Mesodermal cell (in vitro differentiated cells): ENCODE measurements at regions not wholly inside any gene's neighbourhood (a gene's known extent, or its start where the extent isn't known, plus 50 kb on each side); places are given as distances from the start of the nearest gene placed in this dataset.
A peak's percentile ranks its signal among the peaks of the same experiment; 100 is the strongest.

ENCODE experiments used
- H3K27ac ChIP-seq: 2 replicates; pipeline ENCODE4 v1.7.0; 2013; ENCODE audit warnings: mild to moderate bottlenecking, low read depth, low read length, moderate library complexity; ENCODE audit not compliant: severe bottlenecking
- H3K36me3 ChIP-seq: 2 replicates; pipeline ENCODE4 v1.7.1; 2013; ENCODE audit warnings: mild to moderate bottlenecking, low read length, moderate library complexity; ENCODE audit not compliant: control insufficient read depth, insufficient read depth
- H3K4me1 ChIP-seq: one replicate; pipeline ENCODE4 v1.7.1; 2013; ENCODE audit warnings: mild to moderate bottlenecking, low read length; ENCODE audit not compliant: insufficient read depth, control insufficient read depth, poor library complexity, severe bottlenecking
- H3K4me3 ChIP-seq: 2 replicates; pipeline ENCODE4 v1.7.0; 2013; ENCODE audit warnings: low read length, control low read depth, mild to moderate bottlenecking; ENCODE audit not compliant: insufficient read depth, poor library complexity, severe bottlenecking; ENCODE audit errors: extremely low read depth
- H3K9me3 ChIP-seq: 2 replicates; pipeline ENCODE4 v1.7.1; 2013; ENCODE audit warnings: mild to moderate bottlenecking, low read length, moderate library complexity; ENCODE audit not compliant: control insufficient read depth
- WGBS, 2 experiments: methylation state at CpG; one replicate each; pipeline ENCODE4 v1.1.5; 2013; ENCODE audit warnings: missing lambda C conversion rate in 2 of 2; ENCODE audit not compliant: insufficient coverage in 2 of 2; 5-methylcytosine and 5-hydroxymethylcytosine counted together

GRCh38 chr20:62546606-62547005 lies 70.8 kb upstream of the GATA5 start:
- H3K36me3 ChIP-seq: no peaks in the 10 kb centered on the region
- no peak overlapping the region for H3K27ac ChIP-seq
- 91% methylated on average over 10 to 11 of the region's 12 CpGs for WGBS, 2 experiments
- H3K4me1 ChIP-seq: peaks cover 8% of the 10 kb centered on the region
- H3K9me3 ChIP-seq: peaks cover 7% of the 10 kb centered on the region
- no peak overlapping the region for H3K4me3 ChIP-seq

GRCh38 chr20:62547364-62547763 lies 71.6 kb upstream of the GATA5 start:
- 93 to 95% methylated on average over 9 to 14 of the region's 14 CpGs for WGBS, 2 experiments
- H3K27ac ChIP-seq: no peak overlapping the region
- no peak overlapping the region for H3K4me3 ChIP-seq
- peaks cover 8% of the 10 kb centered on the region for H3K4me1 ChIP-seq
- no peaks in the 10 kb centered on the region for H3K36me3 ChIP-seq
- H3K9me3 ChIP-seq: peaks cover 7% of the 10 kb centered on the region

- Histone ChIP-seq H3K9me3 (peaks cover 7% of the 10 kb centered on the region), H3K36me3 (no peaks in the 10 kb centered on the region), H3K27ac (no peak overlapping the region), H3K4me3 (no peak overlapping the region), H3K4me1 (peaks cover 8% of the 10 kb centered on the region)
- WGBS, 2 experiments: 68 to 85% methylated on average over 3 to 4 of the region's 10 CpGs
These were observed 72.7 kb upstream of the GATA5 start for GRCh38 chr20:62548471-62548870.

- Histone ChIP-seq H3K36me3 (no peaks in the 10 kb centered on the region), H3K4me1 (peaks cover 8% of the 10 kb centered on the region), H3K4me3 (no peak overlapping the region), H3K9me3 (peaks cover 7% of the 10 kb centered on the region), H3K27ac (no peak overlapping the region)
- 93 to 94% methylated on average over 7 to 13 of the region's 13 CpGs for WGBS, 2 experiments
These were observed 73.2 kb upstream of the GATA5 start for GRCh38 chr20:62549029-62549428.

- Histone ChIP-seq H3K9me3 (peaks cover 3% of the 10 kb centered on the region), H3K36me3 (no peaks in the 10 kb centered on the region), H3K4me1 (peaks cover 8% of the 10 kb centered on the region), H3K4me3 (no peak overlapping the region), H3K27ac (no peak overlapping the region)
- WGBS, 2 experiments: 75 to 78% methylated on average over 18 to 21 of the region's 22 CpGs
These were observed 73.8 kb upstream of the GATA5 start for GRCh38 chr20:62549499-62550086.

GRCh38 chr20:62550087-62550632 lies 74.4 kb upstream of the GATA5 start:
- 43 to 46% methylated on average over 14 to 18 of the region's 32 CpGs for WGBS, 2 experiments
- no peak overlapping the region for H3K27ac ChIP-seq
- H3K4me1 ChIP-seq: peaks cover 8% of the 10 kb centered on the region

GRCh38 chr20:62551407-62552323 lies 75.9 kb upstream of the GATA5 start:
- H3K27ac ChIP-seq: no peak overlapping the region
- 33 to 37% methylated on average over 29 to 37 of the region's 47 CpGs for WGBS, 2 experiments
- H3K36me3 ChIP-seq: no peaks in the 10 kb centered on the region
- H3K9me3 ChIP-seq: no peaks in the 10 kb centered on the region
- peaks cover 8% of the 10 kb centered on the region for H3K4me1 ChIP-seq
- H3K4me3 ChIP-seq: peak overlapping the region; percentile 37

More at GRCh38 chr20:62550087-62550632, 74.4 kb upstream of the GATA5 start:
- Histone ChIP-seq H3K36me3 (no peaks in the 10 kb centered on the region), H3K9me3 (no peaks in the 10 kb centered on the region), H3K4me3 (peak overlapping the region; percentile 37)

GRCh38 chr20:62552613-62553012 lies 76.8 kb upstream of the GATA5 start:
- Histone ChIP-seq H3K9me3 (no peaks in the 10 kb centered on the region), H3K36me3 (no peaks in the 10 kb centered on the region), H3K27ac (no peak overlapping the region), H3K4me3 (no peak overlapping the region), H3K4me1 (peaks cover 8% of the 10 kb centered on the region)
- WGBS, 2 experiments: 74 to 82% methylated on average over 8 to 10 of the region's 14 CpGs

GRCh38 chr20:62553136-62553837 lies 77.5 kb upstream of the GATA5 start:
- 91 to 95% methylated on average over 24 to 28 of the region's 33 CpGs for whole genome bisulfite sequencing, 2 experiments
- H3K9me3 ChIP-seq: no peaks in the 10 kb centered on the region
- H3K27ac ChIP-seq: no peak overlapping the region
- H3K4me3 ChIP-seq: no peak overlapping the region
- no peaks in the 10 kb centered on the region for H3K36me3 ChIP-seq
- peaks cover 8% of the 10 kb centered on the region for H3K4me1 ChIP-seq

- Histone ChIP-seq H3K27ac (no peak overlapping the region), H3K4me1 (peaks cover 6% of the 10 kb centered on the region), H3K4me3 (no peak overlapping the region), H3K36me3 (no peaks in the 10 kb centered on the region), H3K9me3 (no peaks in the 10 kb centered on the region)
- 80 to 87% methylated on average over 7 of the region's 7 CpGs for WGBS, 2 experiments
These were observed 78.0 kb upstream of the GATA5 start for GRCh38 chr20:62553838-62554161.
